ENCODE measurements at regions not wholly inside any gene's neighbourhood (a gene's known extent, or its start where the extent isn't known, plus 50 kb on each side); places are given as distances from the start of the nearest gene placed in this dataset.

GRCh38 chr20:59547596-59547995 lies 56.7 kb upstream of the PHACTR3 start:
- TF ChIP-seq, protein P1, sequence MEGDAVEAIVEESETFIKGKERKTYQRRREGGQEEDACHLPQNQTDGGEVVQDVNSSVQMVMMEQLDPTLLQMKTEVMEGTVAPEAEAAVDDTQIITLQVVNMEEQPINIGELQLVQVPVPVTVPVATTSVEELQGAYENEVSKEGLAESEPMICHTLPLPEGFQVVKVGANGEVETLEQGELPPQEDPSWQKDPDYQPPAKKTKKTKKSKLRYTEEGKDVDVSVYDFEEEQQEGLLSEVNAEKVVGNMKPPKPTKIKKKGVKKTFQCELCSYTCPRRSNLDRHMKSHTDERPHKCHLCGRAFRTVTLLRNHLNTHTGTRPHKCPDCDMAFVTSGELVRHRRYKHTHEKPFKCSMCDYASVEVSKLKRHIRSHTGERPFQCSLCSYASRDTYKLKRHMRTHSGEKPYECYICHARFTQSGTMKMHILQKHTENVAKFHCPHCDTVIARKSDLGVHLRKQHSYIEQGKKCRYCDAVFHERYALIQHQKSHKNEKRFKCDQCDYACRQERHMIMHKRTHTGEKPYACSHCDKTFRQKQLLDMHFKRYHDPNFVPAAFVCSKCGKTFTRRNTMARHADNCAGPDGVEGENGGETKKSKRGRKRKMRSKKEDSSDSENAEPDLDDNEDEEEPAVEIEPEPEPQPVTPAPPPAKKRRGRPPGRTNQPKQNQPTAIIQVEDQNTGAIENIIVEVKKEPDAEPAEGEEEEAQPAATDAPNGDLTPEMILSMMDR (IDR thresholded peaks at IDR 0.05; ENCODE audit: low read depth, low read length, missing control alignments): no peak
- in situ Hi-C loops (cut with HindIII; ENCODE audit: low sequenced_read_pairs): no loop called here
- no peak for DNase-seq (ENCODE audit: low read depth)
- no peak overlapping the region for H3K4me3 ChIP-seq (ENCODE audit: low read depth, low read length)
